HL-60 (cell line): ENCODE measurements at regions not wholly inside any gene's neighbourhood (a gene's known extent, or its start where the extent isn't known, plus 50 kb on each side); places are given as distances from the start of the nearest gene placed in this dataset.

Experiments
- CTCF ChIP-seq: IDR thresholded peaks from one replicate; pipeline ENCODE4 v1.5.1; 2011; ENCODE audit warnings: low read length, control low read depth, inconsistent platforms; ENCODE audit not compliant: insufficient read depth
- POLR2AphosphoS5 ChIP-seq: IDR thresholded peaks from 2 replicates; pipeline ENCODE4 v1.6.1; 2012; ENCODE audit warnings: low read depth
- SPI1 ChIP-seq: IDR thresholded peaks from 2 replicates; pipeline ENCODE4 v1.6.1; 2012; ENCODE audit warnings: low read depth, mild to moderate bottlenecking, borderline replicate concordance

- TF ChIP-seq POLR2AphosphoS5 (no peak), SPI1 (no peak), CTCF (no peak)
Measured at GRCh38 chr3:20307383-20307782, 121.4 kb upstream of the SGO1 start.
